ENCODE measurements at regions not wholly inside any gene's neighbourhood (a gene's known extent, or its start where the extent isn't known, plus 50 kb on each side); places are given as distances from the start of the nearest gene placed in this dataset.

DNA sequence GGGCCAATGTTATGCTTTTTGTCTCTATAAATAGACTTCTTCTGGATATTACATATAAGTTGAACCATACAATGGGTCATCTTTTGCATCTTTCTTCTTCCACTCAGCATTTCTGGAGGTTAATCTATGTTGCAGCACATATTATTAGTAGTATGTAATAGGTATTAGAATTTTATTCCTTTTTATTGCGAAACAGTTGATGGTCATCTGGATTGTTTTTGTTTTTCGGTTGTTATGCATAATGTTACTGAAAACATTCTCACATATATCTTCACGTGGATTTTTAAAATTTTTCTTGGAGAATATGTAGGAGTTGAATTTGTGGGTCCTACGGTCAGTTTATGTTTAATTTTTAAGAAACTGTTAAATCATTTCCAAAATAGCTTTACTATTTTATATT is 466.8 kb downstream of the SLCO4C1 start:
- no peaks in the 10 kb centered on the region; the same call in 1 of the 2 replicates for H3K9me3 ChIP-seq (ENCODE audit: control insufficient read depth, insufficient read depth, low read depth, low read length)
- intact Hi-C loops (cut with micrococcal nuclease; ENCODE audit: unreplicated experiment) (no loop called here), in situ Hi-C loops (cut with HindIII; ENCODE audit: low pct_unique_long_range_greater_than_20kb, low sequenced_read_pairs) (no loop called here)
- ChIA-PET POLR2A (no interaction called here), CTCF (no interaction called here)
- no peaks in the 10 kb centered on the region for H3K4me1 ChIP-seq (ENCODE audit: control insufficient read depth, insufficient read depth, low read length)
- ATAC-seq (no peak), DNase-seq (ENCODE audit: low read depth, low spot score) (no peak)
- H3K4me3 ChIP-seq (ENCODE audit: low read depth in 2 of 2, low read length in 2 of 2), result no peak overlapping the region
- TF ChIP-seq, protein P1, sequence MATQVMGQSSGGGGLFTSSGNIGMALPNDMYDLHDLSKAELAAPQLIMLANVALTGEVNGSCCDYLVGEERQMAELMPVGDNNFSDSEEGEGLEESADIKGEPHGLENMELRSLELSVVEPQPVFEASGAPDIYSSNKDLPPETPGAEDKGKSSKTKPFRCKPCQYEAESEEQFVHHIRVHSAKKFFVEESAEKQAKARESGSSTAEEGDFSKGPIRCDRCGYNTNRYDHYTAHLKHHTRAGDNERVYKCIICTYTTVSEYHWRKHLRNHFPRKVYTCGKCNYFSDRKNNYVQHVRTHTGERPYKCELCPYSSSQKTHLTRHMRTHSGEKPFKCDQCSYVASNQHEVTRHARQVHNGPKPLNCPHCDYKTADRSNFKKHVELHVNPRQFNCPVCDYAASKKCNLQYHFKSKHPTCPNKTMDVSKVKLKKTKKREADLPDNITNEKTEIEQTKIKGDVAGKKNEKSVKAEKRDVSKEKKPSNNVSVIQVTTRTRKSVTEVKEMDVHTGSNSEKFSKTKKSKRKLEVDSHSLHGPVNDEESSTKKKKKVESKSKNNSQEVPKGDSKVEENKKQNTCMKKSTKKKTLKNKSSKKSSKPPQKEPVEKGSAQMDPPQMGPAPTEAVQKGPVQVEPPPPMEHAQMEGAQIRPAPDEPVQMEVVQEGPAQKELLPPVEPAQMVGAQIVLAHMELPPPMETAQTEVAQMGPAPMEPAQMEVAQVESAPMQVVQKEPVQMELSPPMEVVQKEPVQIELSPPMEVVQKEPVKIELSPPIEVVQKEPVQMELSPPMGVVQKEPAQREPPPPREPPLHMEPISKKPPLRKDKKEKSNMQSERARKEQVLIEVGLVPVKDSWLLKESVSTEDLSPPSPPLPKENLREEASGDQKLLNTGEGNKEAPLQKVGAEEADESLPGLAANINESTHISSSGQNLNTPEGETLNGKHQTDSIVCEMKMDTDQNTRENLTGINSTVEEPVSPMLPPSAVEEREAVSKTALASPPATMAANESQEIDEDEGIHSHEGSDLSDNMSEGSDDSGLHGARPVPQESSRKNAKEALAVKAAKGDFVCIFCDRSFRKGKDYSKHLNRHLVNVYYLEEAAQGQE (IDR thresholded peaks at IDR 0.05; ENCODE audit: insufficient read depth in 1 of 2, low read depth in 2 of 2, low read length in 1 of 2), result no peak
- TF ChIP-seq TCF7L2 (IDR thresholded peaks at IDR 0.05; ENCODE audit: low read depth, low read length), result no peak
- TF ChIP-seq, protein P2, sequence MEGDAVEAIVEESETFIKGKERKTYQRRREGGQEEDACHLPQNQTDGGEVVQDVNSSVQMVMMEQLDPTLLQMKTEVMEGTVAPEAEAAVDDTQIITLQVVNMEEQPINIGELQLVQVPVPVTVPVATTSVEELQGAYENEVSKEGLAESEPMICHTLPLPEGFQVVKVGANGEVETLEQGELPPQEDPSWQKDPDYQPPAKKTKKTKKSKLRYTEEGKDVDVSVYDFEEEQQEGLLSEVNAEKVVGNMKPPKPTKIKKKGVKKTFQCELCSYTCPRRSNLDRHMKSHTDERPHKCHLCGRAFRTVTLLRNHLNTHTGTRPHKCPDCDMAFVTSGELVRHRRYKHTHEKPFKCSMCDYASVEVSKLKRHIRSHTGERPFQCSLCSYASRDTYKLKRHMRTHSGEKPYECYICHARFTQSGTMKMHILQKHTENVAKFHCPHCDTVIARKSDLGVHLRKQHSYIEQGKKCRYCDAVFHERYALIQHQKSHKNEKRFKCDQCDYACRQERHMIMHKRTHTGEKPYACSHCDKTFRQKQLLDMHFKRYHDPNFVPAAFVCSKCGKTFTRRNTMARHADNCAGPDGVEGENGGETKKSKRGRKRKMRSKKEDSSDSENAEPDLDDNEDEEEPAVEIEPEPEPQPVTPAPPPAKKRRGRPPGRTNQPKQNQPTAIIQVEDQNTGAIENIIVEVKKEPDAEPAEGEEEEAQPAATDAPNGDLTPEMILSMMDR (IDR thresholded peaks at IDR 0.05), result no peak
- TF ChIP-seq SIN3A (IDR thresholded peaks at IDR 0.05; ENCODE audit: borderline replicate concordance, insufficient read depth, low read depth, low read length), result no peak
- no peaks in the 10 kb centered on the region for H3K27me3 ChIP-seq (ENCODE audit: control insufficient read depth, insufficient read depth, low read length)
- H3K27ac ChIP-seq (ENCODE audit: low read length), result no peak overlapping the region
- H3K36me3 ChIP-seq (ENCODE audit: control insufficient read depth, insufficient read depth, low read length), result no peaks in the 10 kb centered on the region
- no TSS peak for BruUV-seq (replicated peaks)

DNA sequence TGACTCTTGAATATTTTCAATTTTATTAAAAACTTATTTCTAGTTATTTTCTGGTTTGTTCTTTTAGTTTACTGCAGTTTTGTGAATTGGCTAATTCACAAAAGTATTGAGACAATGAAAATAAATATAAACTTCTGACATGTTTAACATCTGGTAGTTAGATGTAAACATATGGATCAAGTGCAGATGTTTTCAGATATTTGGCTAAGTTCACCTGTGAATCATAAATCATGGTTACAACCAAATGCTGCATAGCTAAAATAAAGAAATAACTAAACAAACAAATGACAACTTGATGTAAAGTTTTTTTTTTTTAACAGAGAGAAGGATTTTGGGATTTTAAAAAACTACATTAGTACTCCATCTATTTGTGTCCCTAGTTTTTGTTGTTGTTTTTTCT is 484.6 kb downstream of the SLCO4C1 start:
- CTCF ChIA-PET, result no interaction called here
- intact Hi-C loops (cut with micrococcal nuclease; ENCODE audit: unreplicated experiment), result no loop called here

More for the DNA sequence above, 484.6 kb downstream of the SLCO4C1 start:
- in situ Hi-C loops (cut with HindIII; ENCODE audit: low pct_unique_long_range_greater_than_20kb, low sequenced_read_pairs), result no loop called here
- no peak overlapping the region for H3K27ac ChIP-seq (ENCODE audit: low read length)
- BruUV-seq (replicated peaks), result no TSS peak
- H3K36me3 ChIP-seq (ENCODE audit: control insufficient read depth, insufficient read depth, low read length), result no peaks in the 10 kb centered on the region
- no peaks in the 10 kb centered on the region for H3K9me3 ChIP-seq (ENCODE audit: control insufficient read depth, insufficient read depth, low read depth, low read length)
- TF ChIP-seq, protein P1 (IDR thresholded peaks at IDR 0.05; ENCODE audit: insufficient read depth in 1 of 2, low read depth in 2 of 2, low read length in 1 of 2), result no peak
- TF ChIP-seq SIN3A (IDR thresholded peaks at IDR 0.05; ENCODE audit: borderline replicate concordance, insufficient read depth, low read depth, low read length), result no peak
- TF ChIP-seq TCF7L2 (IDR thresholded peaks at IDR 0.05; ENCODE audit: low read depth, low read length), result no peak
- TF ChIP-seq POLR2AphosphoS5 (IDR thresholded peaks at IDR 0.05; ENCODE audit: low read depth, low read length), result no peak
- H3K4me3 ChIP-seq (ENCODE audit: low read depth in 2 of 2, low read length in 2 of 2), result no peak overlapping the region
- no peaks in the 10 kb centered on the region for H3K27me3 ChIP-seq (ENCODE audit: control insufficient read depth, insufficient read depth, low read length)
- POLR2A ChIA-PET, result no interaction called here
- ATAC-seq (no peak), DNase-seq (ENCODE audit: low read depth, low spot score) (no peak)
- no peaks in the 10 kb centered on the region for H3K4me1 ChIP-seq (ENCODE audit: control insufficient read depth, insufficient read depth, low read length)
